HG03097 (cell line): ENCODE measurements at regions not wholly inside any gene's neighbourhood (a gene's known extent, or its start where the extent isn't known, plus 50 kb on each side); places are given as distances from the start of the nearest gene placed in this dataset.
"Not testable (repeated sequence)": the region's sequence is repeated elsewhere in the genome, so short reads cannot be mapped to it uniquely, and the experiment has no call there.

Experiments used
- ATAC-seq: cut with Tn5 transposase; IDR thresholded peaks from one replicate; pipeline ENCODE4 v1.9.1; 2021; ENCODE audit not compliant: unreplicated experiment, low FRiP score

DNA sequence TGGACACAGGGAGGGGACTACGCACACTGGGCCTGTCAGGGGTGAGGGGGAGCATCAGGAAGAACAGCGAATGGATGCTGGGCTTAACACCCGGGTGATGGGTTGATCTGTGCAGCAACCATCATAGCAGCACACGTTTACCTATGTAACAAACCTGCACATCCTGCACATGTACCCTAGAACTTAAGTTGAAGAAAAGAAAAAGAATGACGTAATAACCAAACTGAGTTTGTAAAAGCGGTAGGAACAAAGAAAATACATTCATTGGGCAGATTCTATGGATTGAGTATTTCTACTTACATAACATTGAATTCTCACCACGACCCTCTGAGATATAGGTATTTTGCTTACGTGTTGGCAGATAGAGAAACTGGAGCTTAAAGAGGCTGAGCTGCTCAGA lies 468.4 kb downstream of the TTLL7 start:
- no peak for ATAC-seq

DNA sequence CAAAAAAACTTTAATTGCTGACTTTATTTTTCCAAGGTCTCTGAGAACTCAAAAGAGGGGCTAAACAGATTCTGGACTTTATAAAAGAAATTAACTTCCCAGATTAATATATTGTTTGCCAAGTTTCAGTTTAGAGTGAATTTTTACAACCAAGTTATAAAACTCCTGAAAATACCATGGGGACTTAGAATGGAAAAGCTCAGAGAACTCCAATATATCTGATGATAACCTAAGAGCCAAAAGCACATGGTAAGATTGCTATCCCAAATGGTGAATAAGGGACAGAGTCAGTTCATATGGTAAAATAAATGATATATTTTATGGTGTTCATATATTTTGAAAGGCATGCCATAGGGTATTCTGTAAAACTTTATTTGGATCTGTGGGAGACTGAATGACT lies 470.9 kb downstream of the TTLL7 start:
- ATAC-seq: no peak

DNA sequence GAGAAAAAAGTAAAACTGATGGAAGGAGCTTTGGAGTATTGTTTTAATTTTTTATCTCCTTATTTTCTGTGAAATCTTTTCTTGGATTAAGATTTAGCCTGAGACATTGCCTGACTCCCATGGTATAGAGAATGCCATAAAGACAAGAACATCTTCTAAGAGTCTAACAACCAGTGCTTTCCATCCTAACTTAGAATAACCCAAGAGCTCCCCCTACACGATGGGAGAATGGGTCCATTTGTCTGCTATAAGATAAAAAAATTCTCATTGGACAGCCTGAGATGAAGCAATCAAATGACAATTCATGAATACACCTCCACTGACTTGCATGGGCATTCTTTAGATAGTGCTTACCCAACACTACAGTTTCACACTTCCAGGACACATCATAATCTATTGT lies 478.1 kb downstream of the TTLL7 start:
- no peak for ATAC-seq

DNA sequence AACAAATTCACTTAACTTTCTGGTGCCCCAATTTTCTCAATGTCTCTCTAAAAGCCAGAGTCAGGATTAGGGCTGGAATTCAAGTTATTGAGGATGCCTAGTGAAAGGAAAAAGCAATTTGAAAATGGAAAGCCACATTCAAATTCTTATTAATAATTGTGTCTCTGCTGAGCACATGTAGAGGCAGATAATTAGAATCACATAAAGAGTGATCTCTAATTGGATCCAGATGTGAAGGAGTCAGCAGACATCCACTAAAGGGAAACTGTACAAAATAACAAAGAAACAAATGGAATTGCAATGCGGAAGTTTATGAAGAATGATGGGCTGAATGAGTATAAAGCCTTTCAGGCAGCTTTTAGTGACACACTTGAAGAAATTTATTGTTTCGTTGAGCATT lies 482.6 kb downstream of the TTLL7 start:
- no peak for ATAC-seq

DNA sequence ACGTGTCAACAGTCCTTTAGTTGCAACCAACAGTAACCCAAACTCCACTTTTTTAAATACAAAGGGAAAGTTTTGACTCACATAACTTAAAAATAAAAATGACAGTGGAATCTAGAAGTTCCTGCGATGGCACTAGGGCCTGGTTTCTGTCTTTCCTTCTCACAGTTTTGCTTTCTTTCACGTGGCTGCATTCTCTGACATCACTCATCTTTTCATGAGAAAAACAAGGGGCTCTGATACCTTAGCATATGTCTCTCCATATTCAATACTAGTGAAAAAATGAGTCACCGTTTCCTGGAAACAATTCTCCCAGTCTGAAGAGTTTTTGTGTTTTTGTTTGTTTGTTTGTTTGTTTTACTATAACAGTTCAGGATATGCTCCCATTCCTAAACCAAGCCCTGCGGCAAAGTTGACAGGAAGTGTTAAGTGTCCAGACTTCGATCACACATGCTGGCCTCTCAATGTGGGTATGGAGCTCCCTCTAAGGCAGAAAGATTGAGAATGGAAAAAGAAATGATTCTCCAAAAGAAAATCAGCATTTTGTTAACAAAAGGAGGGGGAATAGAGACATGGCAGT lies 483.3 kb downstream of the TTLL7 start:
- ATAC-seq: no peak

DNA sequence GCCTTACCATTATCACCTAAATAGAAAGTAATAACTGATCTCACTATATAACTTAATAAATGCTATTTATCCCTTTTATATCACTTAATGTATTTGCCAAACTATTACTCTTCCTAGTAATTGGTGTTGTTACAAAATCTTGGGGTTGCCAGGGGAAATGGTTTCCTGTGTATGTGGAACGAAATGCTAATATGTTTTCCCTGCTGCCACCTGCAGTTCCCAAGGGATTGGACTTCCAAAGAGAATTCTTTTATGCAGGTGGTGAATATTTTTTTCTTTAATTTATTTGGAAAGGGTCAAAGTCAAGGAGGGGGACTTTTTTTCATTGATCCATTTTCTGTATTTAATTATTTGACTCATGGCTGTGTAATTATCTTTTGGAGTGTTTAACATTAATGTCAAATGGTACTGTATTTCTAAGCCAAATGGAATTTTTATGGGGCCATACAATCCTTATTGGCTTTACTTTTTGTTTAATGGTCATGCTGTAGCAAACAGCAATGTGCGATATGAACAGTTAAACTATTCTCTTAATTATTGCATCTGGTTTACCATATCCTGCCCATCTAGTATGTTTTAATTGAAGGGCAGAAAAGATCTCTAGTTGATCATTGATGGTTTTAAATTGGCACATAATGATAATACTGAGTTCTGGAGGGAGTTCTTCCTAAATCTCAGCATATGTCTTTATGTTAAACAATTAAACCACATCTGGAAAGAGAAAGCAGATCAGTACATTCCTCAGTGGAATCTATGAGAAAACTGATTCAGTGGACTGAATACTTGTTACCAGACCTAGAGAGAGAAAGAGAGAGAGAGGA lies 486.3 kb downstream of the TTLL7 start:
- no peak for ATAC-seq

DNA sequence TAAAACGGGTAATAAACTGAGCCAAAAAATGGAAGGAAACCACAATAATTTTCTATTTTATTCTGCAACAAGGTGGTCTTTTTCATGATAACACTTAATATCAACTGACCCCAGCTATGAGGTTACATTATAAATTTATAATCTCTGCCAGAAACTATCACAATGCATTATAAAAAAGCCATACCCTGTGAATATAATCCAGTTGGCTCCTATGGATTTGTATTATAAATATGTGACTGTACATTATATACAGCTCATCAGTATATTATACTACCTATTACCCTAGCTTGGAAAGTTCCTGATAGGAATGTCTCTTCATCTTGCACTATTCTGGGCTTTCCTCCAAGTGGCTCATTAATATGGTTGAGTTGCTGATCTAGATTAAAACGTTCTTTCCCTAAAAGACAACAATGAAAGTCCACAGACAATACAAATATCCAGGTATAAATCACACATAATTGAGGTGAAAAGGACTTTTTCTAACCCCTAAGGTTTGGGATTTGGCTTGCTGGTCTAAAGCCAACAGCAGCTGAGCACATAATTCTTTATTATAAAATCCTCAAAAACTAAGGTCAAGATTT lies 487.7 kb downstream of the TTLL7 start:
- no peak for ATAC-seq

DNA sequence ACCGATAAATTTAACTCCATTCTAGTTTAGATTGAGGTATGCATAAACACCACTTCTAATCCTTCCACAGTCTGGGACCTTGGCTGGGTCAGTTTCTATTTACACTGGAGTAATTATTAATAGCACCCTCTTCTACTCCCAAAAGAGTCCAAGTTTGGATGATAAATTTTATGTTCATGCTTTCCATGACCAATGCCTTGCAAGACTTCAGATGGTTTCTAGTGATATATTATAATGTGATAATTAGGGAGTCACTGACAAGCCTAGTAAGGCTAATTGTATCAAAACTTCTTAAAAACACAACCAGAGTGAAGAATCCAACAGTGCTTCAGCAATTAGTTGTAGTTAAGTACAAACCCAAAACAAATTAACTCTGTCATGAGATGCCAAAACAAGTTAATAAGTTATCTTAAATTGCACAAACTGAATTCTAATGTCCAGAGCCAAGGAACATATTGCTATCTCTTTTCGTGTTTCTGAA lies 489.6 kb downstream of the TTLL7 start:
- no peak for ATAC-seq

DNA sequence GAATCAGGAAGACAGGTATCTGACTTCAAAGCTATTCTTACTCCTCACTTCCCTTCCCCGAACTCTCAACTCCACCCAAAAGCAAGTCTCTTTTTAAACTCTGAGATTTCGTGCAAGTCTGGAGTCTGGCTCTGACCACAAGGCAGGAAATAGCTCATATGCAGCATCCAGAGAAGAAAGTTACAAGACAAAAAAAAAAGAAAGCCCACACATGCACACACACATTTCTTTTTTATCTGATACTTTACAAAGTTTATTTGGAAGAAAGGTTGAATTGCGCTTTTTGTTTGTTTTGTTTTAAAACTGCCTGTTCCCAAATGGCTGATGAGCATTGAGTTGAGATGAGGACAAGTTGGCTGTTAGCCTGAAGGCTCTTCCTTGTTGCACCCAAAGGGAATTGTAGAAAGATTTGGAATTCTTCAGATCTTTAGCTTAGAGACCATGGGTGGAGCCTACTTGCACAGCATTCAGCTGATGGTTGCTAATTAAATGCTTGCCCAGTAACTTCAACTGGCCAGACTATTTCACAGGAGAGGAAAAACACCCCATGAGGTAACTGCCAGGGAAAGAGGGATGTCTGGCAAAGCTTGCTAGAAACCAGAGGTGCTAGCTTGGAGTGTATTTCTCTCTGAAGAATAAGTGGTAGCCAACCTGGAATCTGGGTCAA lies 490.3 kb downstream of the TTLL7 start:
- ATAC-seq: peak; percentile 98

DNA sequence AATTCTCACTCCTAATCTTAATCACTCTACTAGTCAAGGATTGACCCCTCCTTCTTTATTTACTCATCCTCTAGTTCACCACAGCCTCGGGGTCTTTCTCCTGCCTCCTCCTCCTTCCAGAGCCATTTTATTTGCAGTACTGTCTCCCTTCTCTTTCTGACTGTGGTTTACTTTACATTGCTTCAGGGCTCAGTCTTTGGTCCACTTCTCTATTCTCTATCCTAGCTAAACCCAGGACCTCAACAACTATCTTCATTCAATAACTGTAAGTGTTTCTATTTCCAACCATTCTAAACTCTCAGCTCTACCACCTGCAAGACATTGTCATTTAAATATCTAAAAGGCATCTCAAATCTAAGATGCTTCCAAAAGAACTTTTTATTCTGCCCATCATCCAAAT lies 493.8 kb downstream of the TTLL7 start:
- ATAC-seq: no peak

DNA sequence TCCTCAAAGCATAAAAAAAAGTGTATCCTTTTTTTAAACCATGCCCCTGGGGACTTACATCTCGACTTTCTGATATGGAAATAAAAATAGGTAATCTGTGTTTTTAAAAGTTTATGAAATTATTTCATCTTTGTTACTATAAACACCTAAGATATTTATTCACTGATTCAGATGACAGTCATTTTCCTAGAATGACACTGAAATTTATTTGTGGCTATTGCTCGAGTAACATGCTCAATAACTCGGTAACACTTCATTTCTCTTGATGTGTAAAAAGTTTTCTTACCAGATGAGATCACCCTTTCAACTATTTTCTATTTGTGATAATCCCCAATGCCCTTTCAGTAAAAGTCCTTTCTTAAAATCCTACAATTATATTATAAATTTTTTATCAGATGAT lies 495.8 kb downstream of the TTLL7 start:
- ATAC-seq: no peak

DNA sequence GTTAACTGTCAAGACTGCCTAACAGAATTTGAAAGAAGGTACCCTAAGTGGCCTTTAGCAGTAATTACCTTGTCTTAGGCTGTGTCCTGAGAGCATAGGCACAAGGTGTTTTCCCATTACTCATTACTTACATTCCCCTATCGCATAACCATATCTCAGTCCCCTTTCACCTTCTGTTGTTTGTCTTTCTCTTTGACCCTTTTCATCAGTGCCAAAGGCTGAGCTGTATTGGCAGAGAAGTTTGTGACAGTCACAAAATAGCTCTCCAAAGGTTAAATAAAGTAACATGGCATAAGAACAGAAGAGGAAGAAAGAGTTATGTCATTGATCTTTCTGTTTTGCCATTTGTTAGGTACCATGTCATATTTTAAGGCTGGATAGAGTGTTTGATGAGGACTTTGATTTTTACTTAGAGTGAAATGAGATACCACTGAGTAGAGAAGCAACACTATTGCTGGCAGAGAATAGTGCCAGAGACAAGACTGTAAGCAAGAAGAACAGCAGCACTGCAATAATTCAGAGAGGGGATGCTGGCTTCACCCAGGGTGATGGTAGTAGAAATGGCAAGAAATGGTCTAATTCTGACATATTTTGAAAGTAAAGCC lies 497.8 kb downstream of the TTLL7 start:
- ATAC-seq: peak; percentile 85

DNA sequence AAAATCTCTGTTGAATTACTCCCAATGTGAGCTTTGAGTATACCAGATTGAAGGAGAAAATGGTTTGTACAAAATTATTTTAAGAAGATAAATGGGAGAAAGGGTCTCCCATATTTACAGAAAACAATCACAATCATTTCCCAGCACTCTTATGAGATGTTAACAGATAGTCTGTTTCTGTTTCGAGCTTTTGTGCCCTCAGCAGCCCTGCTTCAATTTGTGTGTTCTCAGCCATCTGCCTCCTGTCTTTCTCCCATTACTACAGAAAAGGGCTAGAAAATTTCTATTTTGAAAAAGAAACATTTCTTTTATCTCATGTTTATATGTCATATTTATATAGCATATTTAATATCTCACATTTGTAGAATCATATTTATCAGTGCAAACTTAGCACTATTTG lies 498.4 kb downstream of the TTLL7 start:
- ATAC-seq: no peak

DNA sequence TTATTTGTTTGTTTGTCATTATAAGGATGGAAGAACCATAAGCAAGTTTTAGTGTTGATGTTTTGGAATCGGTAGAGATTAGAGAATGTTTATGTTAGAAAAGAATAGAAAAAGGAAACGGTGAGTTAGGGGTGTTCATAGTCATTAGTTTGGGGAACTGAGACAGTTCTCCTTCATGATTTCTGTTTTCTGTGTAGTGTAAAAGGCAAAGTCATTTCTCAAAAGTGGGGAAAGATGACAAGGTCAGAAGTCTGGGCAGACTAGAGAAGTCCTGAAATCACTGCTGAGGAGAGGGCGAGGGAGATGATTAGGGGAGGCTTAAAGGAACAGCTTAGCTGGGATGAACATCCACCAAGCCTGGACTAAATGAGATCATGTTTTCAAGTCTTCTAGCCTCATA lies 498.9 kb downstream of the TTLL7 start:
- peak; percentile 51 for ATAC-seq

DNA sequence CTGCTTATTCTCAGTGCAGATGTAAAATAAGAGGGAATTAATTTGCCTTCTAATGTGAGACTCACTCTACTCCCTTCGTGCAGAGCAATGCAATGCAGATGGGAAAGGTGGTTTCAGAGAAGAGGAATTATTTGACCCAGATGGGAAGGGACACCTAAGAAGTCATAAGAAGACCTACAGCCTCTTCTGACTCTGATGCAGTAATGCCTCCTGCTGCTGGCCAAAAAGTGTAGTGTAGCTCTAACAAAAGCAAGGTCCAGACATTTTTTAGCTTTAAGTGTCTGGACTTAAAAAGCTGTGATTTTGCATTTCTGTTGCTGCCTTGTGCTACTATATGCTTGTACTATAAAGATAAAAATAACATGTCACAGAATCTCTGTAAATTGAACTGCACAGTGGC lies 501.4 kb downstream of the TTLL7 start:
- ATAC-seq: no peak

DNA sequence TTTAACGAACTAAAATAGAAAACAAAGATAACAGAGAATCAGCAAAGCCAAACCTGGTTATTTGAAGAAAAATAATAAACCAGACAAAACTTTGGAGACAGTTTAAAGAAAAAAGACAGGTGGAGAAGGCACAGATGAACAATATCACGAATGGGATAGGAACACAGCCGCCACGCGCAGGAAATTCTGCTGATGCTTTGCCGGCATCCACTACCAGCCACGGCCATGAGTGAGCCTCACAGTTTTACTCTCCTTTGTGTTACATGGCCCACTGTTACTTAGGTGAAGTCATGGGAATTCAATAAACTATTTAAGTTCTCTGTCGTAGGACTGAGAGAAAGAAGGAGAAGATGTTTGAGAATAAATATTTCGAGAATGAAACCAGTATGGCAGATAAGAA lies 503.4 kb downstream of the TTLL7 start:
- ATAC-seq: no peak

DNA sequence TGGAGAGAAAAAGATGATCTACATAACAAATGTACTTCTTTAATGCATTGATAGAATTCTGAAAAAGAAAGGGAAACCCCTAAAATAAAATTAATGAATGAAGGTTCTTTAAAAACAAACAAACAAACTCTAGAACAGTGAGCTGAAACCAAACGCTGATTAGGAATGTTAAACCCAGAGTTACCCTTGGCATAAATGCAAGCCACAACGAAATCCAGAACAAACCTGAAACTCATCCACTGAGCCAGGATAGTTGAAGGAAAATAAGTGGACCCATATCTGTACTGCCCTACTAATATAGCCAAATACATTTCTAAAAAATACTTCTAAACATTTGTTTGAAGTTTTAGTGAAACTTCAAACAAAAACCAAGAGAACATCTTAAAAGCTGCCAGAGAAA lies 505.3 kb downstream of the TTLL7 start:
- no peak for ATAC-seq

DNA sequence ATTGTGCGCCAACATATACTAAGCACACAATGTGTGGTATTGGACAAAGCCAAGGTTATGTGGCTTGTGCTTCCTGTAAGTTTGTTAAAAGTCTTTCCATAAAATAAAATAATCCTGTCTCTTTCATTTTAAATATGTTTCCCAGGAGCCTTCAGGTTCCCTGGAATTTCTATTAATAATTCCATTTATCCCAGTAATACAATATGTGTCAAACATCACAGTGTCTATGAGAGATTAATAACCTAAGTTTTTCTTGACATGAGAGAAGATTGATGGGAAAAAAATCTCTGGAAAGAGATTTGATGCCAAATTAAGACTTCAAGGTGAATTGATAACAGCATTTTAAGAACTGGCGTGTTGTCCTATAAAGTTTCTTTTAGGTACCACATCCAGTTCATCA lies 507.0 kb downstream of the TTLL7 start:
- ATAC-seq: no peak

DNA sequence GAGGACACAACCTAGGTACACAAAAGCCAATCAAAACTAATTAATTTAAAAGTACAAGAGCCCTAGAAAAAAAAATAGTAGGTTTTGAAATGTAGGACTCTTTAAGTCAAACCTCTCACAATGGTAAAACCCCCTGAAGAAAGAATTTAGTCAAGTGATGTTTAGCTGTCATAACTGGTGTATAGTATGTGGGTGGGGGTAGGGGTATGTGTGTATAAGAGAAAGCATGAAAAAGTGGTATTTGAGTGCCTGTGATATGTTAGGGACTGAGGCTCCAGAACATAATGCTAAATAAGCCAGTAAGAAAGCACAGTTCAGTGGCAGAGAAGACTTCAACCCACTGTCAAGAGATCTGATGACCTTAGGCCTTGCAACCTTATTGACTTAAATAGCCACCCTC lies 507.9 kb downstream of the TTLL7 start:
- no peak for ATAC-seq

DNA sequence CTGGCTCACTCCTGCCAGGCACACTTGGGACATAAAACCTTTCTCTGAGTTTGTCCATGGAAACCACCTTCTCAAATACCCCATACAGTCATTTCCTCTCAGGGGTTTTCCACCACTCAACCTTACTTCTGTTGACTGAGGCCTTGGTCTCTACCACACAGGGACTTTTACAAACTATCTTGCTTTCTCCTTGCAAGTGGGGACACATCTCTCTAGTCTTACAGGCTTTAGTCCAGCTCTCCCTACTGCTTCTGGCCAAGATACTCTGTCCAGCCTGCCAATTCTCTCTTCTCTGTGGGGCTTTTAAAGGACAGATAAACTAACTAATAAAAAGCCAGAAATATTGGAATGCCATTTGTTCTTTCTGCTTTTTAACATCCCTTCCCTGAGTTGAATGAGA lies 510.8 kb downstream of the TTLL7 start:
- peak; percentile 86 for ATAC-seq

DNA sequence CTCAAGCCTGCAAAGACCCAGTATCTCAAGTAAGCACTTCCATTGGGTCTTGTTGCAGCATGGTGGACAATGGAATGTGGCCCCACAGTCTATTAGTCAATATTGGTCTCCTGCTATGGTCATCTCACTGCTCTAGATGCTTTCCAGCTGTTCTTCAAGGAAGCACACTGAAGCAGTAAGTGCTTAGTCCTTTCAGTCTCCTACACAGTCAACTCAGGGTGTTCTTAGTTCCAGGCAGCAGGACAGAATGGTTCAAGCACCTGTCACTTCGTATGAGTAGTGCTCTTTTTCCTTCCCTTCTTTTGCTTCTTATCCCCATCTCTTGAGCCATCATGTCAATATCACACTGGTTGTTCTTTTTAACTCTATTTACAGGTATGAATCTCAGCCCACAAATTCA lies 511.5 kb downstream of the TTLL7 start:
- ATAC-seq: not testable (repeated sequence)
